ENCODE measurements at regions not wholly inside any gene's neighbourhood (a gene's known extent, or its start where the extent isn't known, plus 50 kb on each side); places are given as distances from the start of the nearest gene placed in this dataset.
"Not testable (repeated sequence)": the region's sequence is repeated elsewhere in the genome, so short reads cannot be mapped to it uniquely, and the experiment has no call there.

DNA sequence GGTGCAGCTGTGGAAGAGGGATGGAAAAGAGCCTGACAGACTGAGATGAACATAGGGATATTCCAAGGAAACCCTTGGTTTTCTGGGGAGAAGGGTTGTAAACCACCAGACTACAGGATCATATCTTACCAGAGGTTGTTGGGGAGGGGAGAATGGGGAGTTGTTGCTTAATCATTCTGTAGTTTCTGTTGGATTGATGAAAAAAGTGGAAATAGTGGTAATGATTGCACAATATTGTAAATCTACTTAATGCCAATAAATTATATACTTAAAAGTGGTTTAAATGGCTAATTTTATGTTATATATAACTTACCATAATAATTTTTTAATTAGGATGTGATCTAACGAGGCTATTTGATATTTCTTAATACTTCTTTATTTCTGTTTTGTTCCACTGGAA lies 800.9 kb downstream of the BCL11A start:
- WGBS, 3 donors, result 36 to 58% (median 41%) methylated on average over 1 of the region's 1 CpG
- DNase-seq, result no peak
- Histone ChIP-seq H3K27me3 (no peaks in the 10 kb centered on the region), H3K4me1 (ENCODE audit: insufficient read depth) (no peaks in the 10 kb centered on the region), H3K4me3 (no peak overlapping the region), H3K27ac (no peak overlapping the region), H3K9me3 (no peaks in the 10 kb centered on the region), H3K36me3 (no peaks in the 10 kb centered on the region)
- intact Hi-C loops (cut with DNase I), result loop anchor here in 1 of 4 donors (10.0 kb wide), 1 partner anchor 248 kb away; no protein-coding TSS in a partner anchor
- TF ChIP-seq EP300 (IDR thresholded peaks at IDR 0.05) (no peak), POLR2A (IDR thresholded peaks at IDR 0.05) (no peak)
- TF ChIP-seq, protein P1, sequence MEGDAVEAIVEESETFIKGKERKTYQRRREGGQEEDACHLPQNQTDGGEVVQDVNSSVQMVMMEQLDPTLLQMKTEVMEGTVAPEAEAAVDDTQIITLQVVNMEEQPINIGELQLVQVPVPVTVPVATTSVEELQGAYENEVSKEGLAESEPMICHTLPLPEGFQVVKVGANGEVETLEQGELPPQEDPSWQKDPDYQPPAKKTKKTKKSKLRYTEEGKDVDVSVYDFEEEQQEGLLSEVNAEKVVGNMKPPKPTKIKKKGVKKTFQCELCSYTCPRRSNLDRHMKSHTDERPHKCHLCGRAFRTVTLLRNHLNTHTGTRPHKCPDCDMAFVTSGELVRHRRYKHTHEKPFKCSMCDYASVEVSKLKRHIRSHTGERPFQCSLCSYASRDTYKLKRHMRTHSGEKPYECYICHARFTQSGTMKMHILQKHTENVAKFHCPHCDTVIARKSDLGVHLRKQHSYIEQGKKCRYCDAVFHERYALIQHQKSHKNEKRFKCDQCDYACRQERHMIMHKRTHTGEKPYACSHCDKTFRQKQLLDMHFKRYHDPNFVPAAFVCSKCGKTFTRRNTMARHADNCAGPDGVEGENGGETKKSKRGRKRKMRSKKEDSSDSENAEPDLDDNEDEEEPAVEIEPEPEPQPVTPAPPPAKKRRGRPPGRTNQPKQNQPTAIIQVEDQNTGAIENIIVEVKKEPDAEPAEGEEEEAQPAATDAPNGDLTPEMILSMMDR (IDR thresholded peaks at IDR 0.05), result no peak

DNA sequence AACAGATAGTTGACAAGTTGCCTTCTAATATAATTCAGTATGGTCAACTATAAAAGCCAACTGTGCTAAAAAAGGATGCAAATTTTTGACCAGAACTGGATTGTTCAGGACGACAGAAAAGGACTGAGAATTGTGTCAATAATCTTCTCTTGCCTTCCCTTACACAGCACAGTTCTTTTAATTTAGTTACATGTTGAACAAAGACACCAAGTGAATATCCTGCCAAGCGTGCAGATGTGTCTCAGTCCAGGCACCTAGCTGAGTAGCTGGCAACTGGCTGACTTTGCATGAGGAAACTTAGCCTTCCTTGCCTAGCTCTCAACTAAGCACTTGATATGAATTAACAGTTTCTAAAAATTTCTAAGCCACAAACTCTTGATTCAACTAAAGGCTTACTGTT lies 801.4 kb downstream of the BCL11A start:
- H3K27me3 ChIP-seq, result no peaks in the 10 kb centered on the region
- no peak for TF ChIP-seq EP300 (IDR thresholded peaks at IDR 0.05)
- TF ChIP-seq, protein P1 (IDR thresholded peaks at IDR 0.05), result no peak
- no peak for TF ChIP-seq POLR2A (IDR thresholded peaks at IDR 0.05)
- 73 to 79% (median 75%) methylated on average over 2 of the region's 2 CpGs for WGBS, 3 donors
- no peak for DNase-seq
- no peaks in the 10 kb centered on the region for H3K36me3 ChIP-seq
- H3K4me1 ChIP-seq (ENCODE audit: insufficient read depth), result no peaks in the 10 kb centered on the region
- no peak overlapping the region for H3K27ac ChIP-seq
- intact Hi-C loops (cut with DNase I), result loop anchor here in 1 of 4 donors (10.0 kb wide), 1 partner anchor 247 kb away; no protein-coding TSS in a partner anchor
- no peak overlapping the region for H3K4me3 ChIP-seq
- no peaks in the 10 kb centered on the region for H3K9me3 ChIP-seq

DNA sequence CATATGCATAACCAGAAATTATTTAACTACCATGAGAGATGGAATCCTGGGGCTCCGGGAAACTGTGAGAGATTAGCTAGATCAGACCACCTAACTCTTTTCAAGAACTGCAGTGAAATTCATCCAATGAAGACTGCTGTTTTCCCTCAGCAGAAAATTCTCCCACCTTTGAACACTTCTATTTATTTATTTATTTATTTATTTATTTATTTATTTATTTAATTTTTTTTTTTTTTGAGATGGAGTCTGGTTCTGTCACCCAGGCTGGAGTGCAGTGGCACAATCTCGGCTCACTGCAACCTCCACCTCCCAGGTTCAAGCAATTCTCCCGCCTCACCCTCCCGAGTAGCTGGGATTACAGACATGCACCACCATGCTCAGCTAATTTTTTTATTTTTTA lies 802.2 kb downstream of the BCL11A start:
- not testable (repeated sequence) for H3K4me1 ChIP-seq (ENCODE audit: insufficient read depth); H3K27me3 ChIP-seq; H3K36me3 ChIP-seq; H3K9me3 ChIP-seq; H3K4me3 ChIP-seq; DNase-seq; H3K27ac ChIP-seq
- intact Hi-C loops (cut with DNase I), result loop anchor here in 1 of 4 donors (10.0 kb wide), 1 partner anchor 246 kb away; no protein-coding TSS in a partner anchor
- 94 to 97% (median 95%) methylated on average over 4 of the region's 4 CpGs for WGBS, 3 donors

DNA sequence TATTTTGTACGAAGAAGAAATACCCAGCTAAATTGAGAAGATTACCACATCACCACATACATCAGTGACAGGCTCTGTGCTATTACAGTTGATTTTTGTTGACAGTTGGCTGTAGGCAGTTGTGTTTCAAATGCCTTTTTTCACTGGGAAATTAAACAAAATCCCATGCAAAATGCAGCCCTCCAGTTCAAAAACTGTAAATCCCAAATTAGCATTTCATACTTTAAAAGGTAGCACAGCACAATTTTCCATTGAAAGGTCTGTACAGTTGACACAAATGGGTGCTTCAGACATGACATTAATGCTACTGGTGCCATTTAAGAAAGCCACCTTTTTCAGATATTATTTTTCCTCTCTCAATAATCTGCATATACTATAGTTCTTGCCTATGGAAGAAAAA lies 807.2 kb downstream of the BCL11A start:
- H3K4me1 ChIP-seq (ENCODE audit: insufficient read depth), result no peaks in the 10 kb centered on the region
- 82 to 85% (median 83%) methylated on average over 1 of the region's 1 CpG for WGBS, 3 donors
- no peaks in the 10 kb centered on the region for H3K9me3 ChIP-seq
- no peaks in the 10 kb centered on the region for H3K36me3 ChIP-seq
- H3K27ac ChIP-seq, result no peak overlapping the region
- intact Hi-C loops (cut with DNase I), result no loop called here
- H3K27me3 ChIP-seq, result no peaks in the 10 kb centered on the region
- H3K4me3 ChIP-seq, result no peak overlapping the region
- TF ChIP-seq, protein P1 (IDR thresholded peaks at IDR 0.05), result no peak
- no peak for DNase-seq

DNA sequence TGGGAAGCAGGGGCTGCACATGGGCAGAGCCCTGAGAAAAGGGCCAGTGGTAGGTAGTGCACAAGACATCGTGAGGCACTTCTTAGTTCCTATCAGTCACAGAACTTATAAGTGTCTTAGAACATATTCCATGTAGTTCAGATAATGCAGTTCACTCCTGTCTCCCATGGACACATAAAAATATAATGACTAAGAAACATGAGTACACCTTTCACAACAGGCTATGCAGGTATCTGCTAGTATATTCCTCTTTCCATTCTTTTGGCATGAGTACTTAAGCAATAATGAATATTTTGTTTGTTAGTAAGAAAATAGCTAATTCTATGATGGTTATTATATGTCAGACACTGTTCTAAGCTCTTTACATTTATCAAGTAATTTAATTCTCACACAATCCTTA lies 808.4 kb downstream of the BCL11A start:
- DNase-seq, result no peak
- H3K27ac ChIP-seq, result no peak overlapping the region
- H3K27me3 ChIP-seq, result no peaks in the 10 kb centered on the region
- H3K4me3 ChIP-seq, result no peak overlapping the region
- 54 to 80% (median 59%) methylated on average over 1 of the region's 1 CpG for WGBS, 3 donors
- H3K36me3 ChIP-seq, result no peaks in the 10 kb centered on the region
- H3K9me3 ChIP-seq, result no peaks in the 10 kb centered on the region
- TF ChIP-seq POLR2A (IDR thresholded peaks at IDR 0.05) (no peak), EP300 (IDR thresholded peaks at IDR 0.05) (no peak)
- TF ChIP-seq, protein P1 (IDR thresholded peaks at IDR 0.05), result no peak
- no peaks in the 10 kb centered on the region for H3K4me1 ChIP-seq (ENCODE audit: insufficient read depth)
- intact Hi-C loops (cut with DNase I), result no loop called here
